ENCODE measurements at regions not wholly inside any gene's neighbourhood (a gene's known extent, or its start where the extent isn't known, plus 50 kb on each side); places are given as distances from the start of the nearest gene placed in this dataset.

- H3K9ac ChIP-seq (ENCODE audit: low read length) = no peak overlapping the region
- no peak overlapping the region for H2AFZ ChIP-seq (ENCODE audit: insufficient read depth, low read depth, low read length, poor library complexity, severe bottlenecking)
- H3K27me3 ChIP-seq (replicated peaks in 1 of 4; ENCODE audit: control extremely low read depth in 1 of 4, control insufficient read depth in 3 of 4, insufficient read depth in 4 of 4, low read length in 3 of 4) = no peaks in the 10 kb centered on the region
- ATAC-seq (ENCODE audit: low read depth) (no peak), DNase-seq (no peak)
- TF ChIP-seq CTCF (IDR thresholded peaks at IDR 0.05) = no peak
- TF ChIP-seq EZH2 (IDR thresholded peaks at IDR 0.05; ENCODE audit: borderline replicate concordance, insufficient read depth, low read depth, low read length, poor library complexity, severe bottlenecking) = no peak
- H4K20me1 ChIP-seq (ENCODE audit: control insufficient read depth, insufficient read depth, low read length, poor library complexity, severe bottlenecking) = no peaks in the 10 kb centered on the region
- no peaks in the 10 kb centered on the region for H3K4me1 Mint-ChIP-seq
- WGBS (ENCODE audit: insufficient coverage) = 90% methylated on average over 5 of the region's 8 CpGs
- H3K9me3 ChIP-seq (ENCODE audit: control extremely low read depth in 1 of 3, control insufficient read depth in 2 of 3, insufficient read depth in 1 of 3, low read length in 2 of 3) = no peaks in the 10 kb centered on the region
- H3K27ac ChIP-seq (ENCODE audit: low read length in 2 of 2) = no peak overlapping the region
- no peaks in the 10 kb centered on the region for H3K79me2 ChIP-seq (ENCODE audit: control insufficient read depth, insufficient read depth, low read length)
- H3K4me2 ChIP-seq (replicated peaks; ENCODE audit: low read depth, low read length, poor library complexity, severe bottlenecking) = no peak overlapping the region
- no peak overlapping the region for H3K27ac Mint-ChIP-seq
- no peaks in the 10 kb centered on the region for H3K36me3 ChIP-seq (replicated peaks in 1 of 2; ENCODE audit: control extremely low read depth in 1 of 2, control insufficient read depth in 1 of 2, extremely low read depth in 1 of 2, insufficient read depth in 2 of 2, low read length in 1 of 2)
- ChIA-PET POLR2A (no interaction called here), CTCF (no interaction called here)
- no peaks in the 10 kb centered on the region for H3K9me3 Mint-ChIP-seq (ENCODE audit: insufficient read depth)
- H3K27me3 Mint-ChIP-seq = peaks cover 9% of the 10 kb centered on the region
- H3K4me3 ChIP-seq (ENCODE audit: control extremely low read depth in 1 of 5, extremely low read depth in 1 of 5, insufficient read depth in 1 of 5, low read depth in 2 of 5, low read length in 4 of 5) = no peak overlapping the region
- H3K4me1 ChIP-seq (ENCODE audit: control insufficient read depth in 2 of 2, insufficient read depth in 2 of 2, low read length in 2 of 2) = no peaks in the 10 kb centered on the region
- H3K4me3 Mint-ChIP-seq = no peak overlapping the region
- intact Hi-C loops (cut with micrococcal nuclease) = no loop called here
Observed at GRCh38 chr4:82076809-82077208, 297.0 kb downstream of the HNRNPD start.

GRCh38 chr4:82076359-82076758 lies 297.4 kb downstream of the HNRNPD start:
- ATAC-seq (ENCODE audit: low read depth) (no peak), DNase-seq (no peak)
- POLR2A ChIA-PET = no interaction called here
- Histone ChIP-seq H3K9ac (ENCODE audit: low read length) (no peak overlapping the region), H3K27me3 (replicated peaks in 1 of 4; ENCODE audit: control extremely low read depth in 1 of 4, control insufficient read depth in 3 of 4, insufficient read depth in 4 of 4, low read length in 3 of 4) (no peaks in the 10 kb centered on the region), H3K27ac (ENCODE audit: low read length in 2 of 2) (no peak overlapping the region), H3K36me3 (replicated peaks in 1 of 2; ENCODE audit: control extremely low read depth in 1 of 2, control insufficient read depth in 1 of 2, extremely low read depth in 1 of 2, insufficient read depth in 2 of 2, low read length in 1 of 2) (no peaks in the 10 kb centered on the region), H3K79me2 (ENCODE audit: control insufficient read depth, insufficient read depth, low read length) (no peaks in the 10 kb centered on the region), H3K4me3 (ENCODE audit: control extremely low read depth in 1 of 5, extremely low read depth in 1 of 5, insufficient read depth in 1 of 5, low read depth in 2 of 5, low read length in 4 of 5) (no peak overlapping the region), H2AFZ (ENCODE audit: insufficient read depth, low read depth, low read length, poor library complexity, severe bottlenecking) (no peak overlapping the region), H4K20me1 (ENCODE audit: control insufficient read depth, insufficient read depth, low read length, poor library complexity, severe bottlenecking) (no peaks in the 10 kb centered on the region), H3K9me3 (ENCODE audit: control extremely low read depth in 1 of 3, control insufficient read depth in 2 of 3, insufficient read depth in 1 of 3, low read length in 2 of 3) (no peaks in the 10 kb centered on the region), H3K4me1 (ENCODE audit: control insufficient read depth in 2 of 2, insufficient read depth in 2 of 2, low read length in 2 of 2) (no peaks in the 10 kb centered on the region), H3K4me2 (replicated peaks; ENCODE audit: low read depth, low read length, poor library complexity, severe bottlenecking) (no peak overlapping the region)
- no peak overlapping the region for H3K27ac Mint-ChIP-seq
- peaks cover 4% of the 10 kb centered on the region for H3K27me3 Mint-ChIP-seq
- no peaks in the 10 kb centered on the region for H3K4me1 Mint-ChIP-seq
- no peak for TF ChIP-seq EZH2 (IDR thresholded peaks at IDR 0.05; ENCODE audit: borderline replicate concordance, insufficient read depth, low read depth, low read length, poor library complexity, severe bottlenecking)
- TF ChIP-seq CTCF (IDR thresholded peaks at IDR 0.05) = no peak
- CTCF ChIA-PET = no interaction called here
- intact Hi-C loops (cut with micrococcal nuclease) = no loop called here
- no peak overlapping the region for H3K4me3 Mint-ChIP-seq
- no peaks in the 10 kb centered on the region for H3K9me3 Mint-ChIP-seq (ENCODE audit: insufficient read depth)
- WGBS (ENCODE audit: insufficient coverage) = no CpG with 5 or more reads among the region's 1 CpG
